A673 (cell line): ENCODE measurements at regions not wholly inside any gene's neighbourhood (a gene's known extent, or its start where the extent isn't known, plus 50 kb on each side); places are given as distances from the start of the nearest gene placed in this dataset.

Source experiments
- BruUV-seq: library from RNA; stranded (reverse); fragments of 400-500 nt; replicated peaks from 2 replicates; lab custom pipeline; 2021; lab: Mats Ljungman, UMichigan
- CTCF ChIA-PET: fragments of 300-600 bp; sonication (Branson Sonifier 250); formaldehyde crosslinking; loops from one replicate; lab custom pipeline; 2022; ENCODE audit warnings: antibody characterized with exemption; lab: Charles Lee
- POLR2A ChIA-PET: fragments of 300-600 bp; sonication (Branson Sonifier 250); formaldehyde crosslinking; loops from one replicate; lab custom pipeline; 2022; ENCODE audit warnings: antibody characterized with exemption; ENCODE audit not compliant: low non-redundant PET; lab: Charles Lee
- DNase-seq: peaks from one replicate; pipeline ENCODE4 v3.0.0-alpha.2; 2015; ENCODE audit warnings: low spot score
- H3K27ac ChIP-seq: fragments of 200-600 bp; sonication (generic); 2 replicates; pipeline ENCODE4 v1.5.1; 2016; ENCODE audit warnings: mixed run types, low read depth, mild to moderate bottlenecking, mixed read lengths, antibody characterized with exemption, low read length; ENCODE audit not compliant: poor library complexity, severe bottlenecking
- H3K27me3 ChIP-seq: fragments of 200-600 bp; sonication (generic); replicated peaks from 2 replicates; pipeline ENCODE4 v1.6.1; 2017; ENCODE audit warnings: mixed run types, low read depth, mild to moderate bottlenecking, mixed read lengths, antibody characterized with exemption, low read length; ENCODE audit not compliant: insufficient read depth, poor library complexity
- H3K36me3 ChIP-seq: fragments of 200-600 bp; sonication (generic); 2 replicates; pipeline ENCODE4 v1.6.1; 2016; ENCODE audit warnings: mixed run types, mild to moderate bottlenecking, mixed read lengths, antibody characterized with exemption, low read length; ENCODE audit not compliant: insufficient read depth, poor library complexity, severe bottlenecking
- H3K4me1 ChIP-seq: fragments of 200-600 bp; sonication (generic); 2 replicates; pipeline ENCODE4 v1.6.1; 2017; ENCODE audit warnings: mixed run types, mild to moderate bottlenecking, mixed read lengths, antibody characterized with exemption, low read length; ENCODE audit not compliant: insufficient read depth, poor library complexity, severe bottlenecking
- H3K4me3 ChIP-seq: fragments of 200-600 bp; sonication (generic); 2 replicates; pipeline ENCODE4 v1.5.1; 2016; ENCODE audit warnings: low read depth, mixed run types, mild to moderate bottlenecking, mixed read lengths, low read length; ENCODE audit not compliant: poor library complexity, severe bottlenecking
- H3K9me3 ChIP-seq: fragments of 200-600 bp; sonication (generic); 2 replicates; pipeline ENCODE4 v1.6.1; 2016; ENCODE audit warnings: mixed run types, low read depth, mild to moderate bottlenecking, mixed read lengths, antibody characterized with exemption, low read length; ENCODE audit not compliant: poor library complexity, severe bottlenecking
- EZH2 ChIP-seq: fragments of 200-600 bp; sonication (generic); IDR thresholded peaks from 2 replicates; pipeline ENCODE4 v1.6.1; 2017; ENCODE audit warnings: borderline replicate concordance, low read depth, mild to moderate bottlenecking, mixed read lengths, antibody characterized with exemption, low read length; ENCODE audit not compliant: poor library complexity, severe bottlenecking
- intact Hi-C: fragments of 100-400 bp; cut with micrococcal nuclease; formaldehyde crosslinking; loops from one replicate; pipeline ENCODE4 v1.10.0; 2022; ENCODE audit not compliant: unreplicated experiment
- TF ChIP-seq, protein P1 (sequence below): fragments of 300-800, 200-600 bp; sonication (generic); conservative IDR thresholded peaks from 2 replicates; pipeline ENCODE4 v1.5.1; 2017; ENCODE audit warnings: low read depth, mild to moderate bottlenecking, antibody characterized with exemption, low read length, moderate library complexity, mixed read lengths

DNA sequence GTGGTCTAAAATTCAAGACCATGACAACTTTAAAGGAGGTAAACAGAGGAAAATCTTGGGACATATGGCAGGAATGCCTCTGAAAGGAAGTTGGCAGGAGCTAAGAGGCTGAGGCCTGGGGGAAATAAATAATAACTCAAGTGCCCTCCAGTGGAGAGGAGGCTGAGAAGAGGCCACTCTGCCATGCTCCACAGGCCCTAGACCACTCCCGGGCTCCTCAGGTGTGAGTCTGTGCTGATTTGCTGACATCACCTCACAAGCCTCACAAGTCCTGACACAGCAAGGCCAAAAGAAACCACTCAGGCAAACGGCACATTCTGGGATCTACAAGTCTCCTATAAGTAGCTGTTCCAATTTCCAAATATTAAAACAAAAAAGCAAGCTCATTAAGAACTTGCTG lies 91.0 kb upstream of the RIPOR2 start:
- DNase-seq, result no peak
- H3K9me3 ChIP-seq, result no peaks in the 10 kb centered on the region
- ChIA-PET POLR2A (no interaction called here), CTCF (no interaction called here)
- no TSS peak for BruUV-seq
- intact Hi-C loops, result no loop called here
- H3K27ac ChIP-seq, result no peak overlapping the region
- no peaks in the 10 kb centered on the region for H3K36me3 ChIP-seq
- TF ChIP-seq EZH2, result no peak
- TF ChIP-seq, protein P1, sequence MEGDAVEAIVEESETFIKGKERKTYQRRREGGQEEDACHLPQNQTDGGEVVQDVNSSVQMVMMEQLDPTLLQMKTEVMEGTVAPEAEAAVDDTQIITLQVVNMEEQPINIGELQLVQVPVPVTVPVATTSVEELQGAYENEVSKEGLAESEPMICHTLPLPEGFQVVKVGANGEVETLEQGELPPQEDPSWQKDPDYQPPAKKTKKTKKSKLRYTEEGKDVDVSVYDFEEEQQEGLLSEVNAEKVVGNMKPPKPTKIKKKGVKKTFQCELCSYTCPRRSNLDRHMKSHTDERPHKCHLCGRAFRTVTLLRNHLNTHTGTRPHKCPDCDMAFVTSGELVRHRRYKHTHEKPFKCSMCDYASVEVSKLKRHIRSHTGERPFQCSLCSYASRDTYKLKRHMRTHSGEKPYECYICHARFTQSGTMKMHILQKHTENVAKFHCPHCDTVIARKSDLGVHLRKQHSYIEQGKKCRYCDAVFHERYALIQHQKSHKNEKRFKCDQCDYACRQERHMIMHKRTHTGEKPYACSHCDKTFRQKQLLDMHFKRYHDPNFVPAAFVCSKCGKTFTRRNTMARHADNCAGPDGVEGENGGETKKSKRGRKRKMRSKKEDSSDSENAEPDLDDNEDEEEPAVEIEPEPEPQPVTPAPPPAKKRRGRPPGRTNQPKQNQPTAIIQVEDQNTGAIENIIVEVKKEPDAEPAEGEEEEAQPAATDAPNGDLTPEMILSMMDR, result no peak
- no peak overlapping the region for H3K4me3 ChIP-seq
- H3K4me1 ChIP-seq, result peaks cover 20% of the 10 kb centered on the region
- no peaks in the 10 kb centered on the region for H3K27me3 ChIP-seq

DNA sequence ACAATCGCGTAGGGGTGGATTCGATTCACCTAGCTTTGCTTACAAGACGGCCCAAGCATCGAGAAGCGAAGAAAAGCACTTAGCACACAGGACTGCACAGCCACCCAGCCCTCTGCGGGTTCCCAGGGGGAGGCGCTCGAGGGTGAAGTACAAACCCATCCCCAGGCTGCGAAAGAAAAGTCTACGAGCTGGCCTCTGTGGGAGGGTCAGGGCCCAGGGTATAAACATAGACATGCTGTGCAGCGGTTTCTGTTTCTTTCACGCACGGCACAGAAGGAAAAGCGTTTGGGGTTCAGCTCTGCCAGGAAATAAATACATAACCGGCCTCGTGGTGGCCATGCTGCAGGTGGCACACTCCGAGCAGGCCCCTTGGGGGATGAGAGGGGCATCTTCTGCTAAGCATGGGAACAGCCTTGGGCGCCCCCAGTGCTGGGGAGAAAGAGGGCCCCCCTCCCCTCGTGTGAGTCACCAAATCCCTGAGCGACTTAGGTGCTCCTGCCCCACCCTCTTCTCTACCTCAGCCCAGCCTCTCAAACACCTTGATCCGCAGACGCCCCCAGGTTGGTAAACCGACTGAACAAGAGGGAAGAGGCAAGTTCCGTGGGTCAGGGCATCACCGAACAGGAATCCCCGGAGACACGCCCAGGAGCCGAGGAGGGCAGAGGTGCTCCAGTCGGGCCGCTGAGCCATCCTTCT lies 91.6 kb upstream of the RIPOR2 start:
- Histone ChIP-seq H3K27me3 (no peaks in the 10 kb centered on the region), H3K27ac (no peak overlapping the region), H3K4me1 (peaks cover 20% of the 10 kb centered on the region), H3K4me3 (no peak overlapping the region), H3K9me3 (no peaks in the 10 kb centered on the region), H3K36me3 (no peaks in the 10 kb centered on the region)
- BruUV-seq, result no TSS peak
- ChIA-PET CTCF (no interaction called here), POLR2A (no interaction called here)
- DNase-seq, result no peak
- intact Hi-C loops, result no loop called here
- TF ChIP-seq EZH2, result no peak
- TF ChIP-seq, protein P1, result no peak

DNA sequence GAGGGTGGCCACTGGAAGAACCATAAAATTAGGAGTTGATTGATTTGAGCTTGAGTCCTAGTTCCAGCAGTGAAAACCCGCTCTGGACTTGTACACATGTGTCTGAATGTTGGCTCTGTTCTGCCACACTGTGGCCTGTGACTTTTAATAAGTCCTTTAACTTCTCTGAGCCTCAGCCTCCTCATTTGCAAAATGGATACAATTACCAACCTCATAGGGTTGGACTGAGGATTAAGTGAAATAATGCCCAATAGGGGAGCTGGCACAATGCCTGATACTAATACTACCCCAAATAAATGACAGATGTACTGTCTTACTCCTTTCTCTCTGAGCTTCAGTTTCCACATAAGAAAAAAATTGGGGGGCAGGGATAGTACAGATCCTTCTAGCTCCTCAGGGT lies 92.6 kb upstream of the RIPOR2 start:
- POLR2A ChIA-PET, result interaction anchor here (0.6 kb wide), 1 partner anchor 65 kb away, joined by 3 read pairs; no protein-coding TSS in a partner anchor
- BruUV-seq, result no TSS peak
- H3K9me3 ChIP-seq, result no peaks in the 10 kb centered on the region

More for the DNA sequence above, 92.6 kb upstream of the RIPOR2 start:
- Histone ChIP-seq H3K4me3 (no peak overlapping the region), H3K4me1 (peaks cover 20% of the 10 kb centered on the region), H3K36me3 (no peaks in the 10 kb centered on the region), H3K27ac (no peak overlapping the region), H3K27me3 (no peaks in the 10 kb centered on the region)
- DNase-seq, result peak; percentile 64
- TF ChIP-seq EZH2, result no peak
- TF ChIP-seq, protein P1, result 0 out of 2 replicates have a peak, but pooled peaks have one; percentile 13
- intact Hi-C loops, result no loop called here
- CTCF ChIA-PET, result interaction anchor here (0.7 kb wide), 1 partner anchor 170 kb away, joined by 3 read pairs; no protein-coding TSS in a partner anchor
